ENCODE measurements at regions not wholly inside any gene's neighbourhood (a gene's known extent, or its start where the extent isn't known, plus 50 kb on each side); places are given as distances from the start of the nearest gene placed in this dataset.

GRCh38 chr7:156139633-156140032 is 327.4 kb upstream of the SHH start:
- intact Hi-C loops (cut with micrococcal nuclease): no loop called here

- intact Hi-C loops (cut with micrococcal nuclease): no loop called here
Observed at GRCh38 chr7:156139112-156139511, 326.8 kb upstream of the SHH start.

- intact Hi-C loops (cut with micrococcal nuclease): no loop called here
Observed at GRCh38 chr7:156131881-156132280, 319.6 kb upstream of the SHH start.

GRCh38 chr7:156129522-156129921 is 317.3 kb upstream of the SHH start:
- intact Hi-C loops (cut with micrococcal nuclease): no loop called here

GRCh38 chr7:156128496-156128895 is 316.2 kb upstream of the SHH start:
- intact Hi-C loops (cut with micrococcal nuclease): no loop called here

- intact Hi-C loops (cut with micrococcal nuclease): no loop called here
Observed at GRCh38 chr7:156127166-156128134, 315.2 kb upstream of the SHH start.

- intact Hi-C loops (cut with micrococcal nuclease): no loop called here
Observed at GRCh38 chr7:156125841-156126730, 313.8 kb upstream of the SHH start.

- intact Hi-C loops (cut with micrococcal nuclease): no loop called here
Observed at GRCh38 chr7:156124356-156124755, 312.1 kb upstream of the SHH start.

- intact Hi-C loops (cut with micrococcal nuclease): no loop called here
Observed at GRCh38 chr7:156123362-156123761, 311.1 kb upstream of the SHH start.

- intact Hi-C loops (cut with micrococcal nuclease): no loop called here
Observed at GRCh38 chr7:156122752-156123354, 310.6 kb upstream of the SHH start.

- intact Hi-C loops (cut with micrococcal nuclease): no loop called here
Observed at GRCh38 chr7:156121956-156122355, 309.7 kb upstream of the SHH start.

GRCh38 chr7:156121434-156121833 is 309.2 kb upstream of the SHH start:
- intact Hi-C loops (cut with micrococcal nuclease): no loop called here

GRCh38 chr7:156120552-156120951 is 308.3 kb upstream of the SHH start:
- intact Hi-C loops (cut with micrococcal nuclease): no loop called here

- intact Hi-C loops (cut with micrococcal nuclease): loop anchor here (5.0 kb wide), 1 partner anchor 1377 kb away; no protein-coding TSS in a partner anchor
Observed at GRCh38 chr7:156119771-156120170, 307.5 kb upstream of the SHH start.

GRCh38 chr7:156118248-156118645 is 306.0 kb upstream of the SHH start:
- intact Hi-C loops (cut with micrococcal nuclease): loop anchor here (5.0 kb wide), 1 partner anchor 1376 kb away; no protein-coding TSS in a partner anchor

GRCh38 chr7:156117542-156118247 is 305.4 kb upstream of the SHH start:
- intact Hi-C loops (cut with micrococcal nuclease): loop anchor here (5.0 kb wide), 1 partner anchor 1375 kb away; no protein-coding TSS in a partner anchor

- intact Hi-C loops (cut with micrococcal nuclease): loop anchor here (5.0 kb wide), 1 partner anchor 1374 kb away; no protein-coding TSS in a partner anchor
Observed at GRCh38 chr7:156116514-156117215, 304.4 kb upstream of the SHH start.

GRCh38 chr7:156115582-156115981 is 303.3 kb upstream of the SHH start:
- intact Hi-C loops (cut with micrococcal nuclease): loop anchor here (5.0 kb wide), 1 partner anchor 1373 kb away; no protein-coding TSS in a partner anchor

- intact Hi-C loops (cut with micrococcal nuclease): no loop called here
Observed at GRCh38 chr7:156113731-156114130, 301.5 kb upstream of the SHH start.

GRCh38 chr7:156109988-156110387 is 297.7 kb upstream of the SHH start:
- intact Hi-C loops (cut with micrococcal nuclease): no loop called here
